SU-DHL-6 (cell line): ENCODE measurements at regions not wholly inside any gene's neighbourhood (a gene's known extent, or its start where the extent isn't known, plus 50 kb on each side); places are given as distances from the start of the nearest gene placed in this dataset.

Experiments
- H2AFZ ChIP-seq: fragments of 200-600 bp; sonication (generic); 2 replicates; pipeline ENCODE4 v1.6.1; 2014; ENCODE audit warnings: low read depth, mild to moderate bottlenecking, moderate library complexity, mixed read lengths, antibody characterized with exemption, low read length; ENCODE audit not compliant: severe bottlenecking
- H3F3A ChIP-seq: fragments of 200-600 bp; shearing (Covaris generic); 2 replicates; pipeline ENCODE4 v1.6.0; 2016; ENCODE audit warnings: antibody characterized with exemption, mild to moderate bottlenecking; ENCODE audit not compliant: insufficient read depth
- H3K27ac ChIP-seq: fragments of 200-600 bp; sonication (generic); 2 replicates; pipeline ENCODE4 v1.5.1; 2016; ENCODE audit warnings: low read depth, mild to moderate bottlenecking, low read length, moderate library complexity, mixed read lengths
- H3K27me3 ChIP-seq: fragments of 200-600 bp; sonication (generic), shearing (Covaris generic); 2 replicates; pipeline ENCODE4 v1.6.0; 2014; ENCODE audit warnings: mild to moderate bottlenecking, low read length
- H3K36me3 ChIP-seq: fragments of 200-600 bp; sonication (generic); 2 replicates; pipeline ENCODE4 v1.6.1; 2014; ENCODE audit warnings: mild to moderate bottlenecking, low read length, mixed read lengths
- H3K4me2 ChIP-seq: fragments of 300-600, 200-600 bp; shearing (Covaris generic), sonication (generic); 2 replicates; pipeline ENCODE4 v1.6.0; 2014; ENCODE audit warnings: low read length, low read depth, mild to moderate bottlenecking; ENCODE audit not compliant: poor library complexity, severe bottlenecking
- H3K4me3 ChIP-seq: fragments of 200-600 bp; sonication (generic); 2 replicates; pipeline ENCODE4 v1.5.1; 2014; ENCODE audit warnings: antibody characterized with exemption, low read length, mild to moderate bottlenecking, mixed read lengths; ENCODE audit not compliant: insufficient read depth, poor library complexity, severe bottlenecking
- H3K79me2 ChIP-seq: fragments of 200-600 bp; sonication (generic); 2 replicates; pipeline ENCODE4 v1.6.1; 2014; ENCODE audit warnings: mild to moderate bottlenecking, low read length, moderate library complexity; ENCODE audit not compliant: insufficient read depth
- H3K9ac ChIP-seq: fragments of 200-600 bp; sonication (generic); 2 replicates; pipeline ENCODE4 v1.7.0; 2014; ENCODE audit warnings: mild to moderate bottlenecking, low read length
- H3K9me2 ChIP-seq: fragments of 200-600 bp; sonication (generic); replicated peaks from 2 replicates; pipeline ENCODE4 v1.6.1; 2014; ENCODE audit warnings: low read length; ENCODE audit not compliant: insufficient read depth
- H3K9me3 ChIP-seq: fragments of 200-600 bp; sonication (generic); 2 replicates; pipeline ENCODE4 v1.6.1; 2014; ENCODE audit warnings: low read length, mixed read lengths; ENCODE audit not compliant: insufficient read depth
- H4K20me1 ChIP-seq: fragments of 200-600 bp; sonication (generic); 2 replicates; pipeline ENCODE4 v1.6.1; 2014; ENCODE audit warnings: low read depth, mild to moderate bottlenecking, antibody characterized with exemption, low read length, moderate library complexity, mixed read lengths
- CTCF ChIP-seq: fragments of 200-600 bp; sonication (generic); IDR thresholded peaks from one replicate; pipeline ENCODE4 v1.5.1; 2017; ENCODE audit warnings: antibody characterized with exemption, mild to moderate bottlenecking, low read length, moderate library complexity; ENCODE audit not compliant: insufficient read depth, poor library complexity, severe bottlenecking
- EZH2phosphoT487 ChIP-seq: fragments of 200-600 bp; sonication (generic), shearing (Covaris generic); conservative IDR thresholded peaks from 2 replicates; pipeline ENCODE4 v1.6.1; 2018; ENCODE audit warnings: mild to moderate bottlenecking, antibody characterized with exemption, low read length, moderate library complexity, mixed read lengths

GRCh38 chr14:22341049-22341448 is 248.0 kb downstream of the DAD1 start:
- no peak for TF ChIP-seq CTCF
- TF ChIP-seq EZH2phosphoT487, result no peak
- Histone ChIP-seq H3F3A (no peaks in the 10 kb centered on the region), H3K9me2 (no peaks in the 10 kb centered on the region), H3K9ac (no peak overlapping the region), H3K27ac (no peak overlapping the region), H3K9me3 (peaks cover 12% of the 10 kb centered on the region; the same call in 1 of the 2 replicates), H2AFZ (no peak overlapping the region), H3K4me2 (no peak overlapping the region), H3K4me3 (no peak overlapping the region), H3K27me3 (no peaks in the 10 kb centered on the region), H4K20me1 (no peaks in the 10 kb centered on the region), H3K79me2 (no peaks in the 10 kb centered on the region), H3K36me3 (no peaks in the 10 kb centered on the region)

- H3K9me2 ChIP-seq, result no peaks in the 10 kb centered on the region
- no peak overlapping the region for H3K4me2 ChIP-seq
- no peak overlapping the region for H3K27ac ChIP-seq
- no peak for TF ChIP-seq CTCF
- TF ChIP-seq EZH2phosphoT487, result no peak
- no peaks in the 10 kb centered on the region for H3K79me2 ChIP-seq
- H3F3A ChIP-seq, result no peaks in the 10 kb centered on the region
- no peak overlapping the region for H2AFZ ChIP-seq
- no peaks in the 10 kb centered on the region for H3K36me3 ChIP-seq
- H3K9ac ChIP-seq, result no peak overlapping the region
- H3K4me3 ChIP-seq, result no peak overlapping the region
- no peaks in the 10 kb centered on the region for H3K27me3 ChIP-seq
- H4K20me1 ChIP-seq, result no peaks in the 10 kb centered on the region
- peaks cover 9% of the 10 kb centered on the region; the same call in 1 of the 2 replicates for H3K9me3 ChIP-seq
Measured at GRCh38 chr14:22338917-22339715, 249.9 kb downstream of the DAD1 start.

GRCh38 chr14:22338381-22338780 is 250.6 kb downstream of the DAD1 start:
- H3K27me3 ChIP-seq, result no peaks in the 10 kb centered on the region
- H3K9me3 ChIP-seq, result peaks cover 2% of the 10 kb centered on the region; the same call in 1 of the 2 replicates
- no peaks in the 10 kb centered on the region for H3K79me2 ChIP-seq
- TF ChIP-seq EZH2phosphoT487 (no peak), CTCF (no peak)
- H3K9me2 ChIP-seq, result no peaks in the 10 kb centered on the region
- no peaks in the 10 kb centered on the region for H3K36me3 ChIP-seq
- no peaks in the 10 kb centered on the region for H4K20me1 ChIP-seq
- no peak overlapping the region for H3K27ac ChIP-seq
- no peak overlapping the region for H2AFZ ChIP-seq
- H3K4me2 ChIP-seq, result no peak overlapping the region
- H3K4me3 ChIP-seq, result no peak overlapping the region
- no peak overlapping the region for H3K9ac ChIP-seq
- no peaks in the 10 kb centered on the region for H3F3A ChIP-seq
